Fibroblast of pulmonary artery (primary cell): ENCODE measurements at regions not wholly inside any gene's neighbourhood (a gene's known extent, or its start where the extent isn't known, plus 50 kb on each side); places are given as distances from the start of the nearest gene placed in this dataset.

ENCODE experiments used
- DNase-seq: peaks from one replicate; pipeline ENCODE4 v3.0.0-alpha.2; 2010; ENCODE audit warnings: low read depth
- H3K4me3 ChIP-seq: replicated peaks from 2 replicates; pipeline ENCODE4 v1.5.1; 2011; ENCODE audit warnings: low read depth, mild to moderate bottlenecking, control low read depth, low read length, moderate library complexity
- TF ChIP-seq, protein P1 (sequence below): IDR thresholded peaks from 2 replicates; pipeline ENCODE4 v1.5.1; 2011; ENCODE audit warnings: mild to moderate bottlenecking, control low read depth, low read length, inconsistent platforms; ENCODE audit errors: missing control alignments

DNA sequence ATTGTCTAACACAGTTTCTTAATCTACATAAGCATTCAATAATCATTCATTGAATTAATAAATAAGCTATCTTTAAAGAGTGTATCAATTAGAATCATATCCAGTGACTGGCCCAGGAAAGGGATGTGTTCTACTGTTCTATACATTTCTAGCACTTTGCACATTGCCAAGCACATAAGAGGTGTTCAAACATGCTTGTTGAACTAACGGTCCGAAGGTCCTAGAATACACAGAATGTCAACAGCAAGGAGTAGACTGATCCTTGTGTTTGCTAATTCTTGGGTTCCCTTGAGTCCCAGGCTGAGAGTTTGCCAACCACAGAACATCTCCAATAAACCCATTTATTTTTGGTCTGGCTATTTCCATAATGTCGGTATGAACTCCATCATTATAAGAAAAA lies 331.7 kb upstream of the DCC start:
- DNase-seq = no peak
- no peak overlapping the region for H3K4me3 ChIP-seq
- TF ChIP-seq, protein P1, sequence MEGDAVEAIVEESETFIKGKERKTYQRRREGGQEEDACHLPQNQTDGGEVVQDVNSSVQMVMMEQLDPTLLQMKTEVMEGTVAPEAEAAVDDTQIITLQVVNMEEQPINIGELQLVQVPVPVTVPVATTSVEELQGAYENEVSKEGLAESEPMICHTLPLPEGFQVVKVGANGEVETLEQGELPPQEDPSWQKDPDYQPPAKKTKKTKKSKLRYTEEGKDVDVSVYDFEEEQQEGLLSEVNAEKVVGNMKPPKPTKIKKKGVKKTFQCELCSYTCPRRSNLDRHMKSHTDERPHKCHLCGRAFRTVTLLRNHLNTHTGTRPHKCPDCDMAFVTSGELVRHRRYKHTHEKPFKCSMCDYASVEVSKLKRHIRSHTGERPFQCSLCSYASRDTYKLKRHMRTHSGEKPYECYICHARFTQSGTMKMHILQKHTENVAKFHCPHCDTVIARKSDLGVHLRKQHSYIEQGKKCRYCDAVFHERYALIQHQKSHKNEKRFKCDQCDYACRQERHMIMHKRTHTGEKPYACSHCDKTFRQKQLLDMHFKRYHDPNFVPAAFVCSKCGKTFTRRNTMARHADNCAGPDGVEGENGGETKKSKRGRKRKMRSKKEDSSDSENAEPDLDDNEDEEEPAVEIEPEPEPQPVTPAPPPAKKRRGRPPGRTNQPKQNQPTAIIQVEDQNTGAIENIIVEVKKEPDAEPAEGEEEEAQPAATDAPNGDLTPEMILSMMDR = no peak

DNA sequence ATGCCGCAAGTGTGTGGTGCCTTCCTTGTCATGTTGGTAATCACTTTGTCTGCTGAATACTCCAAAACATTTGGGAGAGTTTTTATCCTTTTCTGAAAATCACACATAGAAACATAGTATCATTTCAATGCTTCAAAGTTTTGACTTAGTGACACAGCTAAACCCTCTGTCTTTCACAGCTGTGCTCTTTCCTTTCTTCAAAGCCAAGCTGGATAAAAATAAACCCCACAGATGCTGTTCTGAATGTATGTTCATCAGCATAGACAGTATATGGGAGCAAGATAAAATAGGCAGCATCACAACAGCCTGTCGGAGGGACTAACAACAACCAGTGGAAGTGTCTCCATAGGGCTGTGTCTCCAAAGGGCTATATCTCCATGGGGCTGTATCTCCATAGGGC lies 331.3 kb upstream of the DCC start:
- TF ChIP-seq, protein P1 = no peak
- no peak overlapping the region for H3K4me3 ChIP-seq
- DNase-seq = no peak

DNA sequence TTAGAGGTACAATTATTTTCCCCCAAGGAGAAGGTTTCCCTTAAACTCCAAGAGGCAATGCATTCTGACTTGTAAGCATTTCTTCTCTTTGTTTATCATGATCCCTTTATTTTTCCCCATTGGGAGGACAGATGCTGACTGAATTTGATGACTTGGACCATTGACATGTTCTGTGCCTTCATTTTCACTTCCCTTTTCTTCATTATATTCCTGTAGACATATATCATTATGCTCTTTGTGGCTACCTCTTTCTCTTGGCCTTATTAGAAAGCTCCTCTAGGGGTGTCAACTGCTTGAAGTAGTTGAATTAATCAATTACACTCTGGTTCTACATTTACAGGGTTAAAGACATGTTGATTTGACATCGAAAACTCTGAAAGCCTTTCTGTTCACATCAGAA lies 330.0 kb upstream of the DCC start:
- TF ChIP-seq, protein P1 = no peak
- H3K4me3 ChIP-seq = no peak overlapping the region
- DNase-seq = no peak

DNA sequence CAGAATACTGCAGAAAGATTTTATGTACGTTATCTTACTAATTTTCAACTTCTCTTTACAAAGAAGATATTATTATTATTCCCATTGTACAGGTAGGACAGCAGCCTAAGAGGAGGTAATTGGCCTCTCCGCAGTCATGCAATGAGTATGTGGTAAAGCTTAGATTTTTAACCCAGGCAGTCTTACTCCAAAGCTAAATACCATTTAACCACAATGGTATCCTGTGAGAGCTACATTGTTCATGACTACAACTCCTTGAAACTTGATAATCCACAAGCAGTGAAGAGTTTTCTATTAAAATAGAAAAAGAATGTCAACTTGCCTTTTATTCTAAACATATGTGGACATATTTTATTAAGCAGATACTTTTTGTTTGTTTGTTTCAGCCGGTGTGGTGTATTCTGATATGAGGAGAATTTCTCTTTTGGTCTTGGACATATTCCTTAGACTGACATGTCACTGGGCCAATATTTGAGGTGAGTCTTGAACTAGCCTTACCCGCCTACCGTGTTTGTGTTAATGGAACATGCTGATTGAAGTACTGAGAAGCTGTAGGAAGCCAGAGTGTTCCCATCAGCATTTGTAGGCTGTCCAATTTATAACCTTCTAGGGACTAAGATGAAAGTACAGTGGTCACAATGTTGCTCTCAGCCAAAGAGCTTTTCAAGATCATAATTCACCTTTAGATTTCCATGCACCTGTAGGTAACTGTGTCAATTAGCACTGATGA lies 293.9 kb upstream of the DCC start:
- DNase-seq = no peak
- TF ChIP-seq, protein P1 = no peak
- no peak overlapping the region for H3K4me3 ChIP-seq

DNA sequence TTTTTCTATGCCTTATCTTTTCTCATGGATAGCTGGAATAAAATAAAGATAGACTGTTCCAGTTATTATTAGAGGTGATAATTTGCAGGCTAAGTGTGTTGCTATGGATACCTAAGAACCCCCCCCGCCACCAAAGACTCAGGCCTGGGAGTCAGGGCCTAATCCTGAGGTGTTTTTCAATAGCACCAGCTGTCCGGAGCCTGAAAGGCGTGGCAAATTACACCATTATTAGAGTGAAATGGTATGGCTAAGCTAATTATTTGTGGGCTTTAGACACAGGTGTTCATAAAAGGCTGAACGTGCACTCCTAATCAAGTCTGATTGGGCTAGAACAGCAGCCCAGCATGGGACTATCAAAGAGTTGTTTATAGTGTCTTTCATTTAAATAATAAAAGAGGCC lies 293.2 kb upstream of the DCC start:
- H3K4me3 ChIP-seq = no peak overlapping the region
- TF ChIP-seq, protein P1 = no peak
- no peak for DNase-seq

DNA sequence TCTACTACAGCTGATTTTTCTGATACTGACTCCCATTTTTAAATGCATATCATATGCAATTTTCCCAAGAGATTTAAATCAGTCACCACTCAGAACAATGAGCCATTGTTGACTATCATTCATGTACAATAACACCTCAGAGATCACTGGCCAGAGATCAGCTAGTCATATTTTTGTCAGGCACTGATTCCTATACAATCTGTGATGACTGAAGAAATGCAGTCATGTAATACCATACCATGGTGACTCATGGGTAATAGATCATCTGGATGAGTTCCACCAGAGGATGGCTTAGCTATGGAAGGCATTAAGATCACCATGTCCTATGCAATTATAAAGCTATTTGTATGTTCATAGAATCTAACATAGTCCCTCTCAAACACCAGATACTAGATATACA lies 285.7 kb upstream of the DCC start:
- DNase-seq = no peak
- no peak overlapping the region for H3K4me3 ChIP-seq
- TF ChIP-seq, protein P1 = no peak
